ENCODE measurements at regions not wholly inside any gene's neighbourhood (a gene's known extent, or its start where the extent isn't known, plus 50 kb on each side); places are given as distances from the start of the nearest gene placed in this dataset.

DNA sequence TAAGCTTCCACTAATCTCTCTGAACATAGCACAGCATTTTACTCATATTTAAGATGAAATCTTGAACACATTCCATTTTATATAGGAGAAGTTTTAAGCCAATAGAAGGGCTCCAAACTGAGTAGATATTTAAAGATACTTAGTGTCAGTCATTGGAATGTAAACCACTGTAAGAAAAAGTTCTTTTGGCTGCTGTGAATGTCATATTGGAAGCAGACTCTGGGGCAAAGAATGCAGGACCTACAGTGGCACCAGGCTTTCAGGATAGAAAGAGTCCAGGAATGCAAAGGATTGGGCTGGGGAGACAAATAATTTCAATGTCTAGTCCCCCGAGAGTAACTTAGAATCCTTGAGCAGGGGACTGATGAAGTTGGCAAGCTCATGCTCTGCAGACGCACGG lies 1047.7 kb downstream of the STIM2 start:
- Histone ChIP-seq H3K9ac (ENCODE audit: low read depth in 1 of 3, low read length in 3 of 3) (no peak overlapping the region), H3K9me3 (ENCODE audit: control insufficient read depth in 3 of 3, low read length in 3 of 3) (no peaks in the 10 kb centered on the region), H3K27me3 (ENCODE audit: control insufficient read depth in 3 of 3, insufficient read depth in 3 of 3, low read length in 3 of 3) (no peaks in the 10 kb centered on the region), H3K4me3 (ENCODE audit: low read length in 3 of 3) (no peak overlapping the region), H3K4me1 (ENCODE audit: control insufficient read depth in 3 of 3, insufficient read depth in 3 of 3, low read length in 3 of 3) (no peaks in the 10 kb centered on the region), H3K36me3 (ENCODE audit: control insufficient read depth in 3 of 3, insufficient read depth in 3 of 3, low read length in 3 of 3) (no peaks in the 10 kb centered on the region), H3K27ac (ENCODE audit: low read depth, low read length) (no peak overlapping the region)

DNA sequence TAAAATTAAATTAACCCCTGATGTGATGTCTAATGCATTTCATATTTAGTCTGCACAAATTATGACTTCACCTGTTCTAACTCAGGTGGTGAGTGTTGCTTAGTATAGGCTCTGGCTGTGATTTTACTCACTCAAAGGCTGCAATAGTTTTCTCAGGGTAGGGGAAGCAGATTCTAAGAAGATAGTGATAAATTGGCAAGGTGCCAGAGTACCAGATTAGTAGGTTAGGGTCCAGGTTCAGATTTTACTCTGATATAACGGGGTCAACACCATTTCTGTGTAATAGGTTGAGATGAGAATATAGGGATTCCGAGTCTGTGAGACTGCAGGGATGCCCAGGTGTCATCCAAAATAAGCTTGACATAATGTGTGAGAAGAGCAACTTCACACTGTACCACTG lies 1049.6 kb downstream of the STIM2 start:
- Histone ChIP-seq H3K9me3 (ENCODE audit: control insufficient read depth in 3 of 3, low read length in 3 of 3) (no peaks in the 10 kb centered on the region), H3K4me3 (ENCODE audit: low read length in 3 of 3) (no peak overlapping the region), H3K9ac (ENCODE audit: low read depth in 1 of 3, low read length in 3 of 3) (no peak overlapping the region), H3K4me1 (ENCODE audit: control insufficient read depth in 3 of 3, insufficient read depth in 3 of 3, low read length in 3 of 3) (no peaks in the 10 kb centered on the region), H3K36me3 (ENCODE audit: control insufficient read depth in 3 of 3, insufficient read depth in 3 of 3, low read length in 3 of 3) (no peaks in the 10 kb centered on the region), H3K27ac (ENCODE audit: low read depth, low read length) (no peak overlapping the region), H3K27me3 (ENCODE audit: control insufficient read depth in 3 of 3, insufficient read depth in 3 of 3, low read length in 3 of 3) (no peaks in the 10 kb centered on the region)

DNA sequence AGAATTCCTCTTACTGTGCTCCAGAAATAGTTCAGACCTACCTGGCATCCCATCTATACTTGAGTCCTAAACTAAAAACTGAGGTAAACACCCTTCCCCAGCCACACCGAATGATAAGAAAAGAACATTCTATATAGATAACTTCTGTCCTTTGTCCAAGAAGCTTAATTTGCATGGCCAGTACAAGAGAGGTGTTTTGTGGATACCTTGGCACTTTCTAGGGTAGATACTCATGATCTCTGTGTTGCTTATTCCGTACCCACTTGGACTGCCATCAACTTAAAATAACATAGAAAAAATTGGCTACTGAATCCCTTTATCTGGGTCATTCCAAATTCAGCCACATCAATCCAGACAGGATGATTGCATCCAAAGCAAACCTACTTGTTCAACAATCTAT lies 1050.4 kb downstream of the STIM2 start:
- Histone ChIP-seq H3K4me3 (ENCODE audit: low read length in 3 of 3) (no peak overlapping the region), H3K27me3 (ENCODE audit: control insufficient read depth in 3 of 3, insufficient read depth in 3 of 3, low read length in 3 of 3) (no peaks in the 10 kb centered on the region), H3K9ac (ENCODE audit: low read depth in 1 of 3, low read length in 3 of 3) (no peak overlapping the region), H3K4me1 (ENCODE audit: control insufficient read depth in 3 of 3, insufficient read depth in 3 of 3, low read length in 3 of 3) (no peaks in the 10 kb centered on the region), H3K36me3 (ENCODE audit: control insufficient read depth in 3 of 3, insufficient read depth in 3 of 3, low read length in 3 of 3) (no peaks in the 10 kb centered on the region), H3K9me3 (ENCODE audit: control insufficient read depth in 3 of 3, low read length in 3 of 3) (no peaks in the 10 kb centered on the region), H3K27ac (ENCODE audit: low read depth, low read length) (no peak overlapping the region)

DNA sequence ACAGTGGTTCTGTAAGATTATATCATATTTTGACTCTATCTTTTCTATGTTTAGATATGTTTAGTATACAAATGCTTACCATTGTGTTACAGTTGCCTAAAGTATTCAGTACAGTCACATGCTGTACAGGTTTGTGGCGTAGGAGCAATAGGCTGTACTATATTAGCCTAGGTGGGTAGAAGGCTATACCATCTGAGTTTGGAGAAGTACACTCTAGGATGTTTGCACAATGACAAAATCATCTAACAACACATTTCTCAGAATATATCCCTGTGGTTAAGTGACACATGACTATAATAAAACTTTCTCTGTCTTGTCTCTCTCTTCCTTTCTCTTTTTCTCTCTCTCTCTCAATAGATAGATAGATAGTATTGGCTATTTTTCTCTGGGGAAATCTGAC lies 1053.1 kb downstream of the STIM2 start:
- no peaks in the 10 kb centered on the region for H3K9me3 ChIP-seq (ENCODE audit: control insufficient read depth in 3 of 3, low read length in 3 of 3)
- no peaks in the 10 kb centered on the region for H3K36me3 ChIP-seq (ENCODE audit: control insufficient read depth in 3 of 3, insufficient read depth in 3 of 3, low read length in 3 of 3)
- no peak overlapping the region for H3K27ac ChIP-seq (ENCODE audit: low read depth, low read length)
- H3K9ac ChIP-seq (ENCODE audit: low read depth in 1 of 3, low read length in 3 of 3): no peak overlapping the region
- no peak overlapping the region for H3K4me3 ChIP-seq (ENCODE audit: low read length in 3 of 3)
- H3K4me1 ChIP-seq (ENCODE audit: control insufficient read depth in 3 of 3, insufficient read depth in 3 of 3, low read length in 3 of 3): no peaks in the 10 kb centered on the region
- no peaks in the 10 kb centered on the region for H3K27me3 ChIP-seq (ENCODE audit: control insufficient read depth in 3 of 3, insufficient read depth in 3 of 3, low read length in 3 of 3)

DNA sequence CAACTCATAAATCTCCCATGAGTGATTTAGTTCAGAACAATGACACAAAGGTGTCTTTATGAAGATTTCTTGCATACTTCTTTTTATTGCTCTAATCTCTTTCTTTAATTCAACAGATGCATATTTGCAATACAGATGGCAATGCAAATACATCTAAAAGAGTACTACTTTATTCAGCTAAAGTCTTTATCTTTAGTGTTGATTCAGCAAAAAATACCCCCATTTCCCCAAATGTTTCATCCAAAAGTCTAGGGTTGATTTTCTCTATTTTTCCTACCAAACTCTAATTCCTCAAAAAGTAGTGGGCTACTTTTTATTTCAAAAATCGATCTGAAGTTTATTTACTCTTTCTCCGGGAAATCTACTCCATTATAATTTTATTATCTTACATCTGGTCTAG lies 1055.2 kb downstream of the STIM2 start:
- no peaks in the 10 kb centered on the region for H3K36me3 ChIP-seq (ENCODE audit: control insufficient read depth in 3 of 3, insufficient read depth in 3 of 3, low read length in 3 of 3)
- H3K4me1 ChIP-seq (ENCODE audit: control insufficient read depth in 3 of 3, insufficient read depth in 3 of 3, low read length in 3 of 3): no peaks in the 10 kb centered on the region
- H3K27me3 ChIP-seq (ENCODE audit: control insufficient read depth in 3 of 3, insufficient read depth in 3 of 3, low read length in 3 of 3): no peaks in the 10 kb centered on the region
- no peak overlapping the region for H3K27ac ChIP-seq (ENCODE audit: low read depth, low read length)
- no peaks in the 10 kb centered on the region for H3K9me3 ChIP-seq (ENCODE audit: control insufficient read depth in 3 of 3, low read length in 3 of 3)
- no peak overlapping the region for H3K4me3 ChIP-seq (ENCODE audit: low read length in 3 of 3)
- H3K9ac ChIP-seq (ENCODE audit: low read depth in 1 of 3, low read length in 3 of 3): no peak overlapping the region

DNA sequence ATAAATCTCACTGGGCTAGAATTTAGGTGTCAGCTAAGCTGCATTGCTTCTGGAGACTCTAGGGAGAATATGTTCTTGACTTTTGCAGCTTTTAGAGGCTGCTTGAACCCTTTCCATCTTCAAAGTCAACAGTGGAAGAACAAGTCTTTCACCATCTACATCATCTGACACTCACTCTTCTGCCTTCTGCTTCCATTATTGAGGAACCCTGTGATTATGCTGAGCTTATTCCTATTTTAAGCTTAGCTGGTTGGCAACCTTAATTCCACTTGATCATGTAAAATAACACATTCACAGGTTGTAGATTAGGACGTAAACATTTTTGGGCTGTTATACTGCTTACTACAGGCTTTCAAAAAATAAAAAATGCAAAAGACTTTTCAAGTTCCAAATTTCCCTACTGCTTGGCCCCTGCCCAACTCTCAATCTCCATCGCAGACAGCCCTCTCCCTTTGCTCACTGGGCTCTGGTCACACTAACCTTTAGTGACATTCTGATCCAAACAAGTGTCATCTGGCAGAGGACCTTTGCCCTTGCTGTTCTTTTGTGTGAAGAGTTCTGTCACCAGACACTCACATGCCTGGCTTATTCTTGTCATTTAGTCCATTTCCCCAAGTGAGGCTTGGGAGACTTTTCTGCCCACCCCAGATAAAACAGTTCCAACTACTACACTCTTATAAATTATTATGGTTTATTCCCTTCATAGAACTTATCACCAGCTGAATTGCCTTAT lies 1056.0 kb downstream of the STIM2 start:
- no peak overlapping the region for H3K27ac ChIP-seq (ENCODE audit: low read depth, low read length)
- H3K36me3 ChIP-seq (ENCODE audit: control insufficient read depth in 3 of 3, insufficient read depth in 3 of 3, low read length in 3 of 3): no peaks in the 10 kb centered on the region
- H3K4me1 ChIP-seq (ENCODE audit: control insufficient read depth in 3 of 3, insufficient read depth in 3 of 3, low read length in 3 of 3): no peaks in the 10 kb centered on the region
- no peaks in the 10 kb centered on the region for H3K27me3 ChIP-seq (ENCODE audit: control insufficient read depth in 3 of 3, insufficient read depth in 3 of 3, low read length in 3 of 3)
- H3K9ac ChIP-seq (ENCODE audit: low read depth in 1 of 3, low read length in 3 of 3): no peak overlapping the region
- no peak overlapping the region for H3K4me3 ChIP-seq (ENCODE audit: low read length in 3 of 3)
- H3K9me3 ChIP-seq (ENCODE audit: control insufficient read depth in 3 of 3, low read length in 3 of 3): no peaks in the 10 kb centered on the region

DNA sequence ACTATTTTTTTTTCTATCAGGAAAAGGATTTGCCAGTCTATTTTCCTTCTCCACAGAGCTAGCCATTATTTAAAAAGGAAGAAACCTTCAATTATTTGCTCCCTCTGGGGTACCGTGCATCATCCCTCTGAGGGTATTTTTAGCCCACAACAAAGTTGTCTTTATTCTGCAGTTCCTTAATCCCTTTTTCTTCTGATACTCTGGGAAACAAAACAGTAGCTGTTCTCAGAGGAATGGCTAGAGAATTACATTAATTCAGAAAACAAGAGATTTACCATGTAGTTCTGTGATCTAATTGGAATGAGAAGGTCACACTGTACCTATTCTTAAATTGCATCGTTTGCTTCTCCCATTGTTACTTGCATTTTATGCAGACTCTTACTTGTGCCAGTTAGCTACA lies 1056.7 kb downstream of the STIM2 start:
- Histone ChIP-seq H3K27ac (ENCODE audit: low read depth, low read length) (no peak overlapping the region), H3K9me3 (ENCODE audit: control insufficient read depth in 3 of 3, low read length in 3 of 3) (no peaks in the 10 kb centered on the region), H3K4me1 (ENCODE audit: control insufficient read depth in 3 of 3, insufficient read depth in 3 of 3, low read length in 3 of 3) (no peaks in the 10 kb centered on the region), H3K9ac (ENCODE audit: low read depth in 1 of 3, low read length in 3 of 3) (no peak overlapping the region), H3K36me3 (ENCODE audit: control insufficient read depth in 3 of 3, insufficient read depth in 3 of 3, low read length in 3 of 3) (no peaks in the 10 kb centered on the region), H3K4me3 (ENCODE audit: low read length in 3 of 3) (no peak overlapping the region), H3K27me3 (ENCODE audit: control insufficient read depth in 3 of 3, insufficient read depth in 3 of 3, low read length in 3 of 3) (no peaks in the 10 kb centered on the region)

DNA sequence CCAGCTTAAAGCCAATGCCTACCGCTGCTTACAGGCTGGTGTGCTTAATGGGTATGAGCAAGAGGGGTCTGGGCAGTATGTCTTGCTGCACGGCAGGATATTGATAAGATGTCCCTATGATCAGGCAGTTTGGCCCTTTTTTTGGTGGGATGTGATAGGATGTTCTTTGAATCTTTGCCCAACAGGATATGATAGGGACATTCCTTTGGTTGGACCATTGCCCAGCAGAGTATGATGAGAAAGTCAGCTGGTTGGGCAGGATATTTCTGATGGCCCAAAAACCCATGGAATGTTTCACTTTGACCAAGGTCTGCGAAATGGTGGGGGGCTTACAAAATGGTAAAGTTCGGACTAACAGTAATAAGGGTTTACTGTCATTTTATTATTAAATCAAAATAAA lies 1060.6 kb downstream of the STIM2 start:
- no peaks in the 10 kb centered on the region for H3K36me3 ChIP-seq (ENCODE audit: control insufficient read depth in 3 of 3, insufficient read depth in 3 of 3, low read length in 3 of 3)
- H3K27me3 ChIP-seq (ENCODE audit: control insufficient read depth in 3 of 3, insufficient read depth in 3 of 3, low read length in 3 of 3): no peaks in the 10 kb centered on the region
- no peak overlapping the region for H3K27ac ChIP-seq (ENCODE audit: low read depth, low read length)
- no peaks in the 10 kb centered on the region for H3K4me1 ChIP-seq (ENCODE audit: control insufficient read depth in 3 of 3, insufficient read depth in 3 of 3, low read length in 3 of 3)
- no peak overlapping the region for H3K9ac ChIP-seq (ENCODE audit: low read depth in 1 of 3, low read length in 3 of 3)
- no peak overlapping the region for H3K4me3 ChIP-seq (ENCODE audit: low read length in 3 of 3)
- no peaks in the 10 kb centered on the region for H3K9me3 ChIP-seq (ENCODE audit: control insufficient read depth in 3 of 3, low read length in 3 of 3)

DNA sequence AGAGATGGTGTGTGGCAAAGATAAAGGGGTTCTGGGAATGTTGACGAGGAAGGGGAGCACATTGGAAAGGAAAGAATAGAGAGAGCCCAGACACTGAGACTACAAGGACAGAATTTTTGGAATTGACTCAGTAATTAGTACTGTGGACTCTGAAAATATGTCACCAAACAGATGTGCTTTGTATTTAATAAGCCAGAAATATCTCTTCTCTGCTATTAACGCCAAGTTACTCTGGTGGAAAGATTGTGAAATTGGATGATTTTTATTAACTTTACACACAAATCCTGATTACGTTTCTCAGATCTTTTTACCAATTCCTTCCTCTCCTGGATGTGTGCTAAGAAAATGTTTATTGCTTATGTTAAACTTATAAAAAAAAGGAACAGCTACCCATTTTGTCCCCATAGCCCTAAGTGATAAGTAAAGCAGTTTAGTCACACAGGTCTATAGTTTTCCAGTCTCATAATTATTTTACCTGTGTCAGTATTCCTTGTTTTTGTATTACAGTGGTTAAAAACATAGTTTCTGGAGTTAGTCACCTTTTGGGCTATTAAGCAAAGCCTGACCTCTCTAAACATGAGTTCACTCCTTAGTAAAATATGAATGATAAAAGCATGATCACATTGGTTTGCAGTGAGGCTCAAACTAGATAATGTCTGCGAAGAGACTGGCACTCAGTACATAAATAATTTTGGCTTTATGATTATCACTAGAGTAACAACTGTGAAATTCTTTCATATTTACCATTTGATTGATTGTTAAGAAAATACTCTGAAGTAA lies 1068.3 kb downstream of the STIM2 start:
- H3K27me3 ChIP-seq (ENCODE audit: control insufficient read depth in 3 of 3, insufficient read depth in 3 of 3, low read length in 3 of 3): no peaks in the 10 kb centered on the region
- no peak overlapping the region for H3K27ac ChIP-seq (ENCODE audit: low read depth, low read length)
- no peaks in the 10 kb centered on the region for H3K9me3 ChIP-seq (ENCODE audit: control insufficient read depth in 3 of 3, low read length in 3 of 3)
- H3K36me3 ChIP-seq (ENCODE audit: control insufficient read depth in 3 of 3, insufficient read depth in 3 of 3, low read length in 3 of 3): no peaks in the 10 kb centered on the region
- H3K9ac ChIP-seq (ENCODE audit: low read depth in 1 of 3, low read length in 3 of 3): no peak overlapping the region
- H3K4me1 ChIP-seq (ENCODE audit: control insufficient read depth in 3 of 3, insufficient read depth in 3 of 3, low read length in 3 of 3): no peaks in the 10 kb centered on the region
- H3K4me3 ChIP-seq (ENCODE audit: low read length in 3 of 3): no peak overlapping the region

DNA sequence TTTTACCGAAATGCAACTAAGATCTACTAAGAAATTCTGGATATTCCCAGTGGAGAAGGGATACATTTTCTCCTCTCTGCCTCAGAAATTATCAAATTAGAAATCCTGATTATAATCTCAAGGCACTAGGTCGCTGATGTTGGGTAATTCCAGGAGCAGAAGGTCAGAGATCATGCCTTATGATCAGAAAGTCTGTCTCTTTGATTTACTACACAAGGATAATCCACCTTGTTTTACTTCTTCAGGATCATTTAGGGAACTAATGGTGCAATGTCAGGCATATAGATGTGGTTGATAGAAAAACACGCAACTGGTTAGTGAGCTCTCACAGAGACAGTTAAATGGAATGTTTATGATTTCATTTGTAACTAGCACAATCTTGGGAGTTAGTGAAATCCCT lies 1069.7 kb downstream of the STIM2 start:
- Histone ChIP-seq H3K9ac (ENCODE audit: low read depth in 1 of 3, low read length in 3 of 3) (no peak overlapping the region), H3K36me3 (ENCODE audit: control insufficient read depth in 3 of 3, insufficient read depth in 3 of 3, low read length in 3 of 3) (no peaks in the 10 kb centered on the region), H3K9me3 (ENCODE audit: control insufficient read depth in 3 of 3, low read length in 3 of 3) (no peaks in the 10 kb centered on the region), H3K27ac (ENCODE audit: low read depth, low read length) (no peak overlapping the region), H3K4me3 (ENCODE audit: low read length in 3 of 3) (no peak overlapping the region), H3K27me3 (ENCODE audit: control insufficient read depth in 3 of 3, insufficient read depth in 3 of 3, low read length in 3 of 3) (no peaks in the 10 kb centered on the region), H3K4me1 (ENCODE audit: control insufficient read depth in 3 of 3, insufficient read depth in 3 of 3, low read length in 3 of 3) (no peaks in the 10 kb centered on the region)
